NCI-H2171 (cell line): ENCODE measurements at regions not wholly inside any gene's neighbourhood (a gene's known extent, or its start where the extent isn't known, plus 50 kb on each side); places are given as distances from the start of the nearest gene placed in this dataset.
"Not testable (repeated sequence)": the region's sequence is repeated elsewhere in the genome, so short reads cannot be mapped to it uniquely, and the experiment has no call there.

Experiments used
- DNase-seq: peaks from one replicate; lab custom pipeline; 2025; lab: John Stamatoyannopoulos, UW

DNA sequence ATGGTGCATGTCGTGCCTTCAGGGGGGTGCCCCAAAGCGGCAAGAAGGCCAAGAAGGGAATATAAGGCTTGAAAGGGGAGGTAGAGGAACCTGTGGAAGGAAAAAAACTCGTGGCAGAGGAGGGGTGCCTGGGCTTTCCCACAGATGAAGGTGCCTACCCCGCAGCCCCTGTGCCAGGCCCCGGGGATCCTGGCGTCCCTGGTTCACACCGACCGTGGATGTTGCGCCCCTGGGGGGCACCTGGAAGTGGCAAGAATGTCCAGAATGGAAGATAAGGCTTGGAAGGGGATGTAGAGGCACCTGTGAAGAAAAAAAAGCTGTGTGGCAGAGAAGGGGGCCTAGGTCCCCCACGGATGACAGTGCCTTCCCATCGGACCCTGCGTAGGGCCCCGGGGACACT, 282.2 kb downstream of the ALG10 start:
- no peak for DNase-seq

DNA sequence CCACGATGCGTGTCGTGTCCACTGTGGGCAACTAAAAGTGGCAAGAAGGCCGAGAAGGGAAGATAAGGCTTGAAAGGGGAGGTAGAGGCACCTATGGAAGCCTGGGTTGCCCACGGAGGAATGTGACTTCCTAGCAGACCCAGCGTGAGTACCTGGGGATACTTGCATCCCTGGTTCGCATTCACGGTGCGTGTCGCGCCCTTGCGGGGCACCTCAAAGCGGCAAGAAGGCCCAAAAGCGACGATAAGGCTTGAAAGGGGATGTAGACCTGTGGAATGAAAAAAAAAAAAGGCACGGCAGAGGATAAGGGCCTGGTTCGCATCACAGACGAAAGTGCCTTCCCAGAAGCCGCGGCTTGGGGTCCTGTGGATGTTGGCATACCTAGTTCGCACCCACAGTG, 282.9 kb downstream of the ALG10 start:
- DNase-seq, result no peak

DNA sequence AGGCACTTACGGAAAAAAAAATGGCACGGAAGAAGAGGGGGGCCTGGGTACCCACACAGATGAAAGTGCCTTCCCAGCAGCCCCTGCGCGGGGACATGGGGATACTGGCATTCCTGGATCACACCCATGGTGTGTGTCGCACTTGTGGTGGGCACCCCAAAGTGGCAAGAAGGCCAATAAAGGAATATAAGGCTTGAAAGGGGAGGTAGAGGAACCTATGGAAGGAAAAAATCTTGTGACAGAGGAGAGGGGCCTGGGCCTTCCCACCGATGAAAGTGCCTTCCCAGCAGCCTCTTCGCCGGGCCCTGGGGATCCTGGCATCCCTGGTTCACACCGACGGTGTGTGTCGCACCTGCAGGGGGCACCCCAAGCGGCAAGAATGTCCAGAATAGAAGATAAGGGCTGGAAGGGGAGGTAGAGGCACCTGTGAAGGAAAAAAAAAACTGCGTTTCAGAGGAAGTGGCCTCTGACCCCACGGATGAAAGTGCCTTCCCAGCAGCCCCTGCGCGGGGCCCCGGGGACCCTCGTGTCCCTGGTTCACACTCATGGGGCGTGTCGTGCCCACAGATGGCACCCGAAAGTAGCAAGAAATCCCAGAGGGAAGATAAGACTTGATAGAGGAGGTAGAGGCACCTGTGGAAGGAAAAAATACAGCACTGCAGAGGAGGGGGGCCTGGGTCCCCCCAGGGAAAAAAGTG, 284.0 kb downstream of the ALG10 start:
- no peak for DNase-seq

DNA sequence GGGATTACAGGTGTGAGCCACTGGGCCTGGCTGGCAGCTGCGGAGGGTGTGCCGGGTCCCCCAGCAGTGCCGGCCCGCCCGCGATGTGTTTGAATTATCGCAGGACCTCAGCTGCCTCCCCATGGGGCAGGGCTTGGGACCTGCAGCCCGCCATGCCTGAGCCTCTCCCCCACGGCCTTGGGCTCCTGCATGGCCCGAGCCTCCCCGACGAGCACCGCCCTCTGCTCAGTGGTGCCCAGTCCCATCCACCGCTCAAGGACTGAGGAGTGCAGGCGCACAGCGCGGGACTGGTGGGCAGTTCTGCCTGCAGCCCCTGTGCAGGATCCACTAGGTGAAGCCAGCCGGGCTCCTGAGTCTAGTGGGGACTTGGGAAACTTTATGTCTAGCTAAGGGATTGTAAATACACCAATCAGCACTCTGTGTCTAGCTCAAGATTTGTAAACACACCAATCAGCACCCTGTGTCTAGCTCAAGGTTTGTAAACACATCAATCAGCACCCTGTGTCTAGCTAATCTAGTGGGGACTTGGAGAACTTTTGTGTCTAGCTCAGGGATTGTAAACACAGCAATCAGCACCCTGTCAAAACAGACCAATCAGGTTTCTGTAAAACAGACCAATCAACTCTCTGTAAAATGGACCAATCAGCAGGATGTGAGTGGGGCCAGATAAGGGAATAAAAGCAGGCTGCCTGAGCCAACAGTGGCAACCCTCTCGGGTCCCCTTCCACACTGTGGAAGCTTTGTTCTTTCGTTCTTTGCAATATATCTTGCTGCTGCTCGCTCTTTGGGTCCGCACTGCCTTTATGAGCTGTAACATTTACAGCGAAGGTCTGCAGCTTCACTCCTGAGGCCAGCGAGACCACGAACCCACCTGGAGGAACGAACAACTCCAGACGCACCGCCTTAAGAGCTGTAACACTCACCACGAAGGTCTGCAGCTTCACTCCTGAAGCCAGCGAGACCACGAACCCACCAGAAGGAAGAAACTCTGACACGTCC, 287.8 kb downstream of the ALG10 start:
- DNase-seq, result not testable (repeated sequence)

DNA sequence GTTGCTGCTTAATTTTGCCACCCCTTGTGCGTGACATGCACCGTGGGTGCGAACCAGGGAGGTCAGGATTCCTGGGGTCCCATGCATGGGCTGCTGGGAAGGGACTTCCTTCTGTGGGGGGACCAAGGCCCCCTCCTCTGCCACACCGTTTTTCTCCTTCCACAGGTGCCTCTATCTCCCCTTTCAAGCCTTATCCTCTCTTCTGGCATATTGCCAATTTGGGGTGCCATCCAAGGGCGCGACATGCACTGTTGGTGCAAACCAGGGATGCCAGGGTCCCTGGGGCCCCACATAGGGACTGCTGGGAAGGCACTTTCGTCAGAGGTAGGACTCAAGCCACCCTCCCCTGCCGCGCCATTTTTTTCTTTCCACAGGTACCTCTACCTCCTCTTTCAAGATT, 289.0 kb downstream of the ALG10 start:
- no peak for DNase-seq

DNA sequence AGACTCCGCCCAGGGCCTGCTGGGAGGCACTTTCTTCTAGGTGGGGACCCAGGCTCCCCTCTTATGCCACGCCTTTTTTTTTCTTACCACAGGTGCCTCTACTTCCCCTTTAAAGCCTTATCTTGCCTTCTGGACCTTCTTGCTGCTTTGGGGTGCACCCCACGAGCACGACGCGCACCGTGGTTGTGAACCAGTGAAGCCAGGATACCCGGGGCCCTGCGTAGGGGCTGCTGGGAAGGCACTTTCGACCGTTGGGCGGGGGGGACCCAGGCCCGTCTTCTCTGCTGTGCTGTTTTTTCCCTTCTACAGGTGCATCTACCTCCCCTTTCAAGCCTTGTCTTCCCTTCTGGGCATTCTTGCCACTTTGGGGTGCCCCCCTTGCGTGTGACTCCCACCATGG, 305.4 kb downstream of the ALG10 start:
- no peak for DNase-seq

DNA sequence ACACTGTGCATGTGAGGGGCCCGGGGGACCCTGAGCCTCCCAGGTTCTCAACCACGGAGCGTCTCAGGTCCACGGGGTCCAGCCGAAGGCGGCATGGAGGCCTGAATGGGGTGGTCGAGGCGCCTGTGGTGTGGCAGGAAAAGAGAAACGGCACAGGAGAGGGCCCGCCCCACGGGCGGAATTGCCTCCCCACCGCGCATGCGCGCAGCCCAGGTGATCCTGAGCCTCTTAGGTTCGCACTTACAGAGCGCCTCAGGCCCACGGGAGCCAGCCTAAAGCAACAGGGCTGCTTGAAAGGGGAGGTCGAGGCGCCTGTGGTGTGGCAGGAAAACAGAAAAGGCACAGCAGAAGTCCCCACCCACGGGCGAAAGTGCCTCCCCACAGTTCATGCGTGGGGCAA, 311.0 kb downstream of the ALG10 start:
- DNase-seq, result no peak

DNA sequence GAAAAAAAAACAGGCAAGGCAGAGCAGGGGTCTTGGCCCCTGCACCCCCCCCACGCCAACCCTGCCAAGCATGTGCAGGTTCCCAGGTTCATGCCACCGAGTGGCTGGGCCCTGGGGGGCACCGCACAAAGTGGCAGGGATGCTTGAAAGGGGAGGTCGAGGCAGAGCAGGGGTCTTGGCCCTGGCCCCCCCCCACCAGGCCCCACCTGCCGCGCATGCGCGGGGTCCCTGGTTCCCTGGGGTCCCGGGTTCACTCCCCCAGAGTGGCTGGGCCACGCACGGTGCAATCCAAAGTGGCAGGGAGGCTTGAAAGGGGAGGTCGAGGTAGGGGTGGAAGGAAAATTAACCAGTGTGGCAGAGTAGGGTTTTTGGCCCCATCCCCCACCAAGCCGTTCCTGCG, 312.2 kb downstream of the ALG10 start:
- DNase-seq, result no peak

DNA sequence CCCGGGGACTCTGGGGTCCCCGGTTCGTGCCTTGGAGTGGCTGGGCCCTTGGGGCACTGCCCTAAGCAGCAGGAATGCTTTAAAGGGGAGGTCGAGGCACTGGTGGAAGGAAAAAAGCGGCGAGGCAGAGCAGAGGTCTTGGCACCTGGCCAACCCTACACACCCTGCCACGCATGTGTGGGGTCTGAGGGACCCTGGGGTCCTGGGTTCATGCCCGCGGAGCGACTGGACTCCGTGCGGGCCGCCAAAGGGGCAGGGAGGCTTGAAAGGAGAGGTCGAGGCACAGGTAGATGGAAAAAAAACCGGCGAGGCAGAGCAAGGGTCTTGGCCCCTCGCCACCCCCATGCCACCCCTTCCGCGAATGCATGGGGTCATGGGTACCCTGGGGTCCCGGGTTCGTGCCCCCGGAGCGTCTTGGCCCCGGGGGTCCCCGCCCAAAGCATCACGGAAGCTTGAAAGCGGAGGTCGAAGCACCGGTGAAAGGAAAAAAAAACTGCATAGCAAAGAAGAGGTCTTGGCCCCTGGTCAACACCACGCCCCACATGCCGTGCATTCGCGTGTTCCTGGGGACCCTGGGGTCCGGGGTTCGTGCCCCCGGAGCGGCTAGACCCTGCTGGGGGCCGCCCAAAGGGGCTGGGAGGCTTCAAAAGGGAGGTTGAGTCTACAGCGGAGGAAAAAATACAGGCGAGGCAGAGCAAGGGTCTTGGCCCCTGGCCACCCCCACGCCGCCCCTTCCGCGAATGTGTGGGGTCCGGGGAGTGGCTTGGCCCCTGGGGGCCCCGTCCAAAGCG, 312.9 kb downstream of the ALG10 start:
- no peak for DNase-seq

DNA sequence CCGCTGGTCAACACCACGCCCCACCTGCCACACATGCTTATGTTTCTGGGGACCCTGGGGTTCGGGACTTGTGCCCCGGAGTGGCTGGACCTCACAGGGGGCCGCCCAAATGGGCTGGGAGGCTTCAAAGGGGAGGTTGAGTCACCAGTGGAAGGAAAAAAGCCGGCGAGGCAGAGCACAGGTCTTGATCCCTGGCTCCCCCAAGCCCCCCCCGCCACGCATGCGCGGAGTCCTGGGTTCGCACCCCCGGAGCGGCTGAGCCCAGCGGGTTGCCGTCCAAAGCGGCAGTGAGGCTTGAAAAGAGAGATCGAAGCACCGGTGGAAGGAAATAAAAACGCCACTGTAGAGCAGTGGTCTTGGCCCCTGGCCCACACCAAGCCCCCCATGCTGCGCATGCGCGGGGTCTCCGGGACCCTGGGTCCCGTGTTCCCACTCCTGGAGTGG, 313.5 kb downstream of the ALG10 start:
- DNase-seq, result no peak

DNA sequence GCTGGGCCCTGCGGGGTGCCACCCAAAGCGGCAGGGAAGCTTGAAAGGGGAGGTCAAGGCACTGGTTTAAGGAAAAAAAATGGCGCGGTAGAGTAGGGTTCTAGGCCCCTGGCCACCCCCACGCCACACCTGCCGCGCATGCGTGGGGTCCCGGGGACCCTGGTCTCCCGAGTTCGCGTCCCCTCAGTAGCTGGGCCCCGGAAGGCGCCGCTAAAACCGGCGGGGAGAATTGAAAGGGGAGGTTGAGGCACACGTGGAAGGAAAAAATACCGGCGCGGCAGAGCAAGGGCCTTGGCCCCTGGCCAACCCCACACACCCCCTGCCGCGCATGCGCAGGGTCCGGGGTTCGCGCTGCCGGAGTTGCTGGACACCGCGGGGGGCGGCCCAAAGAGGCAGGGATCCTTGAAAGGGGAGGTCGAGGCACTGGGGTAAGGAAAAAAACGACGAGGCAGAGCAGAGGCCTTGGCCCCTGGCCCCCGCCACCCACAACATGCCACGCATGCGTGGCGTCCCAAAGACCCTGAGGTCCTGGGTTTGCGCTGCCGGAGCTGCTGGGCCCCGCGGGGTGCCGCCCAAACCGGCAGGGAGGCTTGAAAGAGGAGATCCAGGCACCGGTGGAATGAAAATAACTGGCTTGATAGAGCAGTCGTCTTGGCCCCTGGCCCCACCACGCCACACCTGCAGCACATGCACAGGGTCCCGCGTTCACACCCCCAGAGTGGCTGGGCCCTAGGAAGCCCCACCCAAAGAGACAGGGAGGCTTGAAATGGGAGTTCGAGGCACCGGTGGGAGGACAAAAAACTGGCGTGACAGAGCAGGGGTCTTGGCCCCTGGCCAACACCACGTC, 314.5 kb downstream of the ALG10 start:
- DNase-seq, result no peak

DNA sequence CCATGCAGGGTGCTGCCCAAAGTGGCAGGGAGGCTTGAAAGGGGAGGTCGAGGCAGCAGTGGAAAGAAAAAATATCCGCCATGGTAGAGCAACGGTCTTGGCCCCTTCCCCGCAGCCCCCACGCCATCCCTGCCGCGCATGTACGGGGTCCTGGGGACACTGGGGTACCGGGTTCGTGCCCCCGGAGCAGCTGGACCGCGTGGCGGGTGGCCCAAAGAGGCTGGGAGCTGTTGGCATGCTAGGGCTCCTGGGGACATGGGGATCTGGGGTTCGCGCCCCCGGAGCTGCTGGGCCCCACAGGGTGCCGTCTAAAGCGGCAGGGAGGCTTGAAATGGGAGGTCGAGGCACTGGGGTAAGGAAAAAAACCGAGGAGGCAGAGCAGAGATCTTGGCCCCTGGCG, 316.5 kb downstream of the ALG10 start:
- DNase-seq, result no peak

DNA sequence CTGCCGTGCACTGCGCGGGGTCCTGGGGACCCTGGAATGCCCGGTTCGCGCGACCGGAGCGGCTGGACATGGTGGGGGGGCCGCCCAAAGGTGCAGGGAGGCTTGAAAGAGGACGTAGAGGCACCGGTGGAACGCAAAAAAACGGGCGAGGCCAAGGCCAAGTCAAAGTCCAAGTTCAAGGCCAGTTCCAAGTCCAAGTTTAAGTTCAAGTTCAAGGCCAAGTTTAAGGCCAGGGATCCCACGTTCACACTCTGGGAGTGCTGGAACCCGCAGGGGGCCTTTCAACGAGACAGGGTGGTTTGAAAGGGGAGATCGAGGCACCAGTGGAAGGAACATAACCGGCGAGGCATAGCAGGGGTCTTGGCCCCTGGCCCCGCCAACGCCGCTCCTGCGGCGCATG, 317.6 kb downstream of the ALG10 start:
- DNase-seq, result no peak

DNA sequence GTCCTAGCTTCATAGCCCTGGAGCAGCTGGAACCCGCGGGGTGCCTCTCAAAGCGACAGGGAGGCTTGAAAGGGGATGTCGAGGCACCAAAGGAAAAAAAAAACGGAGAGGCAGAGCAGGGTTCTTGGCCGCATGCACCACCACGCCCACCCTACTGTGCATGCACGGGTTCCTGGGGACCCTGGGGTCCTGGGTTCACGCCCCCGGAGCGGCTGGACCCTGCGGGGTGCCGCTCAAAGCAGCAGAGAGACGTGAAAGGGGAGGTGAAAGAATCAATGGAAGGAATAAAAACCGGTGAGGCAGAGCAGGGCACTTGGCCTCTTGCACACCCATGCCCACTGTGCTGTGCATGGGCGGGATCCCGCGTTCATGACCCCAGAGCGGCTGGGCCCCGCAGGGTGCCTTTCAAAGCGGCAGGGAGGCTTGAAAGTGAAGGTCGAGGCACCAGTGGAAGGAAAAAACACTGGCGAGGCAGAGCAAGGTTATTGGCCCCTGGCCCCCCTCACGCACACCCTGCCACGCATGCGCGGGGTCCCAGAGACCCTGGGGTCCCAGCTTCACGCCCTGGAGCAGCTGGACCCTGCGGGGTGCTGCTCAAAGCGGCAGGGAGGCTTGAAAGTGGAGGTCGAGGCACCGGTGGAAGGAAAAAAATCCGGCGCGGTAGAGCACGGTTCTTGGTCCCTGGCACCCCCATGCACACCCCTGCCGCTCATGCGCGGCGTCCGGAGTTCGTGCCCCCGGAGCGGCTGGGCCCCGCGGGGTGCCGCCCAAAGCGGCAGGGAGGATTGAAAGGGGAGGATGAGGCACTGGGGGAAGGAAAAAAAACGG, 318.5 kb downstream of the ALG10 start:
- DNase-seq, result no peak

DNA sequence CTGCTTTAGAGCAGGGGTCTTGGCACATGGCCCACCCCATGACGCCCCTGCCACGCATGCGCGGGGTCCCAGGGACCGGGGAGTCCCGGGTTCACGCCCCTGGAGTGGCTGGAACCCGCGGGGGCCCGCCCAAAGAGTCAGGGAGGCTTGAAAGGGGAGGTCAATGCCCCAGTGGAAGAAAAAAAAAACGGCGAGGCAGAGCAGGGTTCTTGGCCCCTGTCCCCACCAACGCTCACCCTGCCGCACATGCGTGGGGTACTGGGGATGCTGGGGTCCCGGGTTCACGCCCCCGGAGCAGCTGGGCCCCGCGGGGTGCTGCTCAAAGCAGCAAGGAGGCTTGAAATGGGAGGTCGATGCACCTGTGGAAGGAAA, 319.1 kb downstream of the ALG10 start:
- DNase-seq, result no peak

DNA sequence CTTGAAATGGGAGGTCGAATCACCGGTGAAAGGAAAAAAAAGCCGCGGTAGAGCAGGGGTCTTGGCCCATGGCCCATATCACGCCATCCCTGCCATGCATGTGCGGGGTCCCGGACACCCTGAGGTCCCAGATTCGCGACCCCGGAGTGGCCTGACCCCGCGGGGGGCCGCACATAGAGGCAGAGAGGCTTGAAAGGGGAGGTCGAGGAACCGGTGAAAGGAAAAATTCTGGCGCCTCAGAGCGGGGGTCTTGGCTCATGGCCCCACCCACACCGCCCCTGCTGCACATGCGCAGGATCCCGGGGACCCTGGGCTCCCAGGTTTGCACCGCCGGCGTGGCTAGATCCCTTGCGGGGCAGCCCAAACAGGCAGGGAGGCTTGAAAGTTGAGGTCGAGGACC, 319.8 kb downstream of the ALG10 start:
- no peak for DNase-seq

DNA sequence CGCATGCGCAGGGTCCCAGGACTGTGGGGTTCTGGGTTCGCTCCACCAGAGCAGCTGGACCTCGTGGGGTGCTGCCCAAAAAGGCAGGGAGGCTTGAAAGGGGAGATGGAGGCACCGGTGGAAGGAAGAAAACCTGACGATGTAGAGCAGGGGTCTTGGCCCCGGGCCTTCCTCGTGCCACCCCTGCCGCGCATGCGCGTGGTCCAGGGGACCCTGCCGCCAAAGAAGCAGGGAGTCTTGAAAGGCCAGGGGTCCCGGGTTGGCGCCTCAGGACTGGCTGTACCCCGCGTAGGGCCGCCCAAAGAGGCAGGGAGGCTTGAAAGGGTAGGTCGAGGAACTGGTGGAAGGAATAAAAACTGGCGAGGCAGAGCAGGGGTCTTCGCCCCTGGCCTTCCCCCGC, 321.0 kb downstream of the ALG10 start:
- DNase-seq, result no peak

DNA sequence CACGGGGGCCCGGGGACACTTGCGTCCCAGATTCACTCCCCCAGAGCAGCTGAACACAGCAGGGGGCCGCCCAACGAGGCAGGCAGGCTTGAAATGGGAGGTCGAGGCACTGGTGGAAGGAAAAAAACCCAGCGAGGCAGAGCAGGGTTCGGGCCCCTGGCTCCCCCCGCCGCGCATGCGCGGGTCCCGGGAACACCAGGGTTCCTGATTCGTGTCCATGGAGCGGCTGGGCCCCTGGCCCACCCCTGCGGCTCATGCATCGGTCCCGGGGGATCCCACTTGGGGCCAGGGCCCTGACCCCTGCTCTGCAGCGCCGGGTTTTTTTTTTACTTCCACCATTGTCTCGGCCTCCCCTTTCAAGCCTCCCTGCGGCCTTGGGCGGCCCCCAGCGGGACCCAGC, 321.5 kb downstream of the ALG10 start:
- no peak for DNase-seq

DNA sequence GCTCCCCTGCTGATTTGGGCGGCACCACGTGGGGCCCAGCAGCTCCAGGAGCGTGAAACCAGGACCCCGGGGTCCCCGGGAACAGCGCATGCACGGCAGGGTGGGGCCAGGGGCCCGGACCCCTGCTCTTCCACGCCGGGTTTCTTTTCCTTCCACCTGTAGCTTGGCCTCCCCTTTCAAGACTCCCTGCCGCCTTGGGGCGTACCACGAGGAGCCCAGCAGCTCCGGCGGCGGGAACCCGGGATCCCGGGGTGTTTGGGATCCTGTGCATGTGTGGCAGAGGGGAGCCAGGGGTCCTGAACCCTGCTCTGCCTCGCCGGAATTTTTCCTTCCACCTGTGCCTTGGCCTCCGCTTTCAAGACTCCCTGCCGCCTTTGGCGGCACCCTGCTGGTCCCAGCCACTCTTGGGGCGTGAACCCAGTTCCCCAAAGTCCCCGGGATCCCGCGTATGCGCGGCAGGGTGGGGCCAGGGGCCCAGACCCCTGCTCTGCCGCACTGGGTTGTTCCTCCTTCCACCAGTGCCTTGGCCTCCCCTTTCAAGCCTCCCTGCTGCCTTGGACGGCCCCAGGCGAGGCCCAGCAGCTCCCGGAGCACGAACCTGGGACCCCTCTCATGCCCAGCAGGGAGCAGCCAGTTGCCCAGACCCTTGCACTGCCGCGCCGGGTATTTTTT, 322.7 kb downstream of the ALG10 start:
- DNase-seq, result no peak

DNA sequence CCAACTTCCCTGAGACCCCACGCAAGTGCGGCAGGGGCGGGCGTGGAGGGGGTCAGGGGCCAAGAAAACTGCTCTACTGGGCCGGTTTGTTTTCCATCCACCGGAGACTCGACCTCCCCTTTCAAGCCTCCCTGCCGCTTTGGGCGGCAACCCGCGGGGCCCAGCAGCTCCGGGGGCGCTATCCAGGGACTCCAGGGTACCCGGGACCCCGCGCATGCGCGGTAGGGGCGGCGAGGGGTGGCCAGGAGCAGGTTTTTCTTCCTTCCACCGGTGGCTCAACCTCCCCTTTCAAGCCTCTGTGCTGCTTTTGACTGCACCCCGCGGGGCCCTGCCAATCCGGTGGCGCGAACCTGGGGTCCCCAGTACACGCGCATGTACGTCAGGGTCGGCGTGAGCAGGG, 323.5 kb downstream of the ALG10 start:
- peak; percentile 22 for DNase-seq
